Tibial nerve (tissue), 3 donors: ENCODE measurements at regions not wholly inside any gene's neighbourhood (a gene's known extent, or its start where the extent isn't known, plus 50 kb on each side); places are given as distances from the start of the nearest gene placed in this dataset.

Experiments used
- CTCF ChIP-seq, 5 experiments: fragments of 200-600 bp in 3 of 5; fragments of 450-650 bp in 2 of 5; sonication (generic) in 3 of 5; IDR thresholded peaks; one replicate each; pipeline ENCODE4 v1.5.1; 2016 to 2019; ENCODE audit warnings: antibody characterized with exemption in 5 of 5, mild to moderate bottlenecking in 3 of 5, moderate library complexity in 2 of 5
- POLR2A ChIP-seq, 2 donors: fragments of 450-650 bp; IDR thresholded peaks; one replicate each; pipeline ENCODE4 v1.6.1; 2017; ENCODE audit warnings: antibody characterized with exemption in 2 of 2, mild to moderate bottlenecking in 2 of 2, moderate library complexity in 2 of 2

DNA sequence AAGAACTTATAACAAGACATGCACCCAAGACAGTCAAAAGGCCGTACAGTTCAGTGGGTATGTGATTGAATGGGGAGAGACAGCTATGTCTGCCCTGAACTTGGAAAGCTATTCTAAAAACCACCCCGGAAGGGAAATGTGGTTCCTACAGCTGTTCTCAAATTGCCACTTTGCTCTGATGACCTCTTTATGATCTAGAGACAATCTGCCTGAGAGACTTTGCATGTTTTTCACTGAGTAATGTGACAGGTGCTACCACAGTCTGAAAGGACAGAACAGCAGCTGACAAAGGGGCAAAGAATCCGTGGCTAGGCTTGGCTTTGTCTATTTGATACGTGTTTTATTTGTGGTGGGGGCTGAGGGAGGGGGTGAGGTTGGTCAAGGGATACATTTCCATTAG lies 148.3 kb upstream of the NPHP3 start:
- TF ChIP-seq CTCF (IDR thresholded peaks at IDR 0.05) (no peak), POLR2A (IDR thresholded peaks at IDR 0.05) (no peak)
